NCI-H460 (cell line): ENCODE measurements at regions not wholly inside any gene's neighbourhood (a gene's known extent, or its start where the extent isn't known, plus 50 kb on each side); places are given as distances from the start of the nearest gene placed in this dataset.

Source experiments
- DNase-seq: peaks from one replicate; pipeline ENCODE4 v3.0.0-alpha.2; 2016; ENCODE audit warnings: low read depth; ENCODE audit errors: extremely low read depth

DNA sequence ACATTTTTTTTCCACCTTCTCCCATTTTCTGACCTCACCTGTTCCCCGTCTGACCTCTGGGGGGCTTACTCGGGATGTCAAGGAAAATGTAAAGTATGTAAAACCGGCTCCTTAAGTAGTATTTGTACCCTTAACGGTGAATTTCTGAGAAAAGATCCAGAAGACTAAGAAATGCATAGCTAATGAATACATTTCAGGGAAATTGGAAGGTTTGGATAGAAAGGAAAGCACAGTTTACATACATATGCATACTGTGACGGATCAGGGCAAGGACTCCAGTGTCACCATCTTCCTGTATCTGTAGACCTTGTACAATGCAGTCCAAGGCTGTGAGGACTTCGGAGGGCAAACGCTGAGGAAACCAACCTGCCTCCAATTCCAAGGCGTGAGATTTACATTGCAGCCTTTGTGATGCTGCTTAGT lies 2185.9 kb upstream of the TENM3 start:
- no peak for DNase-seq

DNA sequence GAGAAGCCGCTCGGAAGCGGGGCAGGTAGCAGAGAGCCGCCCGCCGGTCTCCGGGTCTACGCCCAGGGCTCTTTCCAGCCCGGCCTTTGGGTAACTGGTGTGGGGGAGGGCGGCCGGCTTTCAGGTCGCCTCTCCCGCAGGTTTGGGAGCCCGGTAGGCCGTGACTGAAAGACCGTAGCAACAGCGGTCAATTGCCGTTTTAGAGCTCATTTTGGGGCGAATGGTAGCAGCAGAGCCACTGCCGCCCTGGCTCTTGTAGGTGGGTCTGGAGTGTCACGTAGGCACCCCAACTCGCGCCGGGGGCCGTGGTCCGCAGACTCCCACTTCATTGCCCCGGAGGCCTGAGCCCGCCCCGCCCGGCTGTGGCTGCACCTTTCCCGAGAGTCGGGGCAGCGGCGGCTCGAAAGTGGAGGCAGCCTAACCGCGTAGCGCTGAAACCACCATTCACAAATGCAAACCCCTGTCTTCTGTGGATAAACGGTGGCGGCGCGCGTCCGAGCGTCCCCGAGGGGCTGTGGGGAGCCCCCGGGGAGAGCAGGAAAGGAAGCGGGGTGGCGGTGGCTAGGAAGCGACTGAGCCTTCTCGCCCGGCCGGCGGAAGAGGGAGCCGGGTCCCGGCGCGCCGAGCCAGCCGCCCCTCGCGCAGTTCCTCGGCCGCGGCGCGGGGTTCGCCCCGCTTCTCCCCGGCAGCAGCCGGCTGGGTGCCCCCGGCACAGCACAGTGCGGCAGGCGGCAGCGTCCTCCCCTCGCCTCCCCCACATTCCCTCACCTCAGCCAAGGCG lies 2185.1 kb upstream of the TENM3 start:
- no peak for DNase-seq

DNA sequence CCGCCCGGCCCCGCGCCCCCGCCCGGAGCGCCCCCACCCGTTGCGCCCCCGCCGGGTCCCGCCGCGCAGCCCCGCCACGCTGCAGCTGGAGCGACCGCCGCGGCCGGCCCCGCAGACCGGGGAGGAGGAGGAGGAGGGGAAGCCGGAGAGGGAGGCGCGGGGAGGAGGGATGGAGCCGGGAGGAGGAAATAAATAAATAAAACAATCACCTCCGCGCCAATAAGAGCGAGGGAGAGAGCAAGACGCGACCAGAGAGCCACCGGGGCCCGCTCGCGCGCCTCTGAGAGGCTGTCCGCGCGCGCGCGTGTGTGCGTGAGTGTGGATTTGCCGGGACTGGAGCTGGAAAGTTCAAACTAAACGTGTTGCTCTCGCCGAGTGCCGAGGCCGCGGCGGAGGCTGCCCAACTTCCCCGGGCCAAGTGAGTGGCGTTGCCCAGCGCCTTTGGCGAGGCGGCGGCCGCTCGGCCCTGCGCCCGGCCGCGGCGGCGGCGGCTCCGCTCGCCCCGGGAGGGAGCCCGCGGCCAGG lies 2184.4 kb upstream of the TENM3 start:
- DNase-seq, result peak; percentile 26

DNA sequence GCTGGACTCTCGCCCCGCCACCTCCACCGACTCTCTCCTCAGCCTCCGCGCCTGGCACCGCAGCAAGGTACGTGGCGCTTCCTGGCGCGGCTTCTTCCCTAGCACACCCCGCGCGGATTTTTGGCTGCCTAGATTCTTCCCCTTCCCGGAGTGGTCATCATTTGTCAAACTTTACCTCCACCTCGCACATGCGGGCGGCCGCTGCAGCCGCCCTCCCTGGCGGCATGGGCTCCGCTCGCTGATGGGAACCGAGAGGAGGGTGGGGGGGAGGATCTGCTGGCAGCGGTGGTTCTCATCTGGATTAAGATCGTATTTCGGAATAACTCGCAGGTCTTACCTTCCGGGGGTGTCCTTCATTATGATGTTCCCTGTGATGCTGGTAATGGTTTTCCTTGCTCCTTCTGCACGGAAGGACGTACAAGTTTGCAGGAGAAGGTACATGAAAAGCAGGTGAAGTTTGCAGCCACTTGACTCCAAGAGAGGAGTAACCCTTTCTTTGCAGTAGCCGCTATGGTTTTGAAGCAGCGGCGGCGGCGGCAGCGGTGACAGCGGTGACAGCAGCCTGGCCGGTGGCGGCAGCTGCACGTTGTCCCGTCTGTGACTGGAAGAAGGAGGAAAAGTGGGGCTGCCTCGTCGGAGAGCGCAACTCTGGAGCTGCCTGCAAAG lies 2183.9 kb upstream of the TENM3 start:
- DNase-seq, result no peak

DNA sequence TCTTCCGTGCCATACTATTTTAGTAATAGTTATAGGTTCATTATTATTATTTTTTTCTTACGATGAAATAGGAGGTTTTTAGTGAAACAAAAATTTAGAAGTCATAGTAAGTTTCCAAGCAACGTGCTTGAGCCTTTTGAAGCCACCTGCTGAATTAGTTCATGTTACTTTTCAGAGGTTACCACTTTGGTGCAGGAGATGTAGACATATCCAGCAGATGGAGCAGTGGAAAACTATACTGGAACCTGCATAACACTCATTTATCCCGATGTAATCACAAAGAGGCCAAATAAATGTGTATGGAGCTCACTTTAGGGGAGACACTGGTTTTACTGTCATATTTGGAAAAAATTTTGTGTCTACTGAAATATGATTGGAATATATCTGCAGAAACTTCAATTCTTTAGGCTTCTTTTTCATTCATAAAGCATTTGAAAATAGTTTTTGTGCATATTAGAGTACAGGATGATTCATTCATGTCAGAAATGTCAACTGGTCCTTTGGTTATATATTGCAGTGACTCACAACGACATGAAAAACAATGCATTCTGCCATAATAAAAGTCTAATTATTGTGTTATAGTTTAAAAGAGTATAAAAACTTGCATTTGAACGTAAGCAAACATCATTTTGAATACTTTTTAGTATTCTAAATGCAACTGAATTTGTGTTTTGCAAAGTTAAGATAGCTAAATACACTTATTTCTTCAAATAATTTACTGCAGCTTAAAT lies 2182.9 kb upstream of the TENM3 start:
- peak; percentile 18 for DNase-seq

DNA sequence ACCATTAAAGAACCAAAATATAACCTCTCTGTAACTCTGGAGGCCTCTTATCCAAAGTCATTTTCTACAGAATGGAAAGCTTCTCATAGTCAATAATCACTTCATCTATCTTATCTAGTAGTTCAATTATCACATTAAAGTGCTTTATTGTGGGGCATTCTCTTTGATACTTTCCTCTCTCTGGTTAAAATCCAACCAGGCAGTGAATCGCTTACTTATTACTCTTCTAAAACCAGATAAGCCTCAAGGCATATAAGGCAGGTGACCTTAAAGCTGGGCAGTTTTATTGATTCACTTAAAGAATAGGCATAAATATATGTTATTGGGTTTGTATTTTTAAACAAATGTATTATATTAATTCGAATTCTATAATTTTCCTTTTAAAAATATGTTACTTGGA lies 2162.1 kb upstream of the TENM3 start:
- no peak for DNase-seq

DNA sequence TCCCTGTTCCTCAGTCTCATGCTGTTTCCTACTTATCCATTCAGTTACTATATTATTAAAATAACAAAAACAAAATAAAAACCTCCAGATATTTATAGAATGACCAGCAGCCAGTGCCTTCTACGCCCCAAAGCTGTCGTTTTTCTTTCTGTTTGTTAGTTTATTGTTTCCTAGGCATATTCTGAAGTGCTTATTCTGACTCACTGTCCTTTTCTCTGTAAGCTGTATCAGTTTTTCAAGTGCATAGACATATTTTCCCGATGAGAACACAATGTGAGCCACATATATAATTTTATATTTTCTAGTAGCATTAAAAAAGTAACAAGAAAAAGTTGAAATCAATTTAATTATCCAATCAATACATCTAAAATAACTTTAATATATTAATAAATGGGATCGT lies 2158.6 kb upstream of the TENM3 start:
- no peak for DNase-seq

DNA sequence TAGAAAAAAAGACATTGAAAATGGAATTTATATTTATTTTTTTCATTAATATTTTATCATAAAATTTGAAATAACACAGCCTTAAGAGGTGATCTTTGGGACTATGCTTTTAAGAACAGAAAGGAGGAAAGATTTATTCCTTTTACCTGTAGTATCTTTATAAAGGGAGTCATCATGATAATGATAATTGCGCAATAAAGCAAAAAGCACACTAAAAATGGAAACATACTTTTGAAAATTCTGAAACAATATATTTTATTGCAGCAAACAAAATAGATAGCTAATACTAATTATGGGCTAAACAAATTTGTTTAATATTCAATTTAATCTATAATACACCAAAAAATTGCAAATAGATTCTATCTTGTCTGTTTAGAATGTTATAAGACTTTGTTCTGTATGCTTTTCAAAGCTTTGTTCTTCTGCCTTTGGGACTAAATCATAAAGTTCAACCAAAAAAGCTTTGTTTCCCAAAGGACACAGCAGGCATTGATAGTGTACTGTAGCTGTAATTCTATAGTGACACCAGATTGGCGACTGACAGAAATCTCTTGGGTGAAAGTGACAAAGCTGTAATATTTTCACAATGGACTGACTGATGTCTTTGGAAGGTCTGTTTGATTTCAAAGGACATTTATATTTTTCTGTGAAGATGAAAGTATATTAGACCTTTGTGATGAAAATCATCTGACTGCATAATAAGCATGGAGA lies 2156.6 kb upstream of the TENM3 start:
- DNase-seq, result no peak

DNA sequence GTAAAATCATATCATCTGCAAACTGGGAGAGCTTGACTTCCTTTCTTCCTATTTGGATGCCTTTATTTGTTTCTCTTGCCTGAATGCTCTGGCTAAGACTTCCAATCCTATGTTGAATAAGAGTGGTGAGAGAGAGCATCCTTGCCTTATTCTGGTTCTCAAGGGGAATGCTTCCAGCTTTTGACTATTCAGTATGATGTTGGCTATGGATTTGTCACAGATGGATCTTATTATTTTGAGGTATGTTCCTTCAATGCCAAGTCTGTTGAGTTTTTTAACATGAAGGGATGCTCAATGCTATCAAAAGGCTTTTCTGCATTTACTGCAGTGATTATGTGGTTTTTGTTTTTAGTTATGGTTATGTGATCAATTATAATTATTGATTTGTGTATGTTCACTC lies 2144.6 kb upstream of the TENM3 start:
- DNase-seq, result no peak

DNA sequence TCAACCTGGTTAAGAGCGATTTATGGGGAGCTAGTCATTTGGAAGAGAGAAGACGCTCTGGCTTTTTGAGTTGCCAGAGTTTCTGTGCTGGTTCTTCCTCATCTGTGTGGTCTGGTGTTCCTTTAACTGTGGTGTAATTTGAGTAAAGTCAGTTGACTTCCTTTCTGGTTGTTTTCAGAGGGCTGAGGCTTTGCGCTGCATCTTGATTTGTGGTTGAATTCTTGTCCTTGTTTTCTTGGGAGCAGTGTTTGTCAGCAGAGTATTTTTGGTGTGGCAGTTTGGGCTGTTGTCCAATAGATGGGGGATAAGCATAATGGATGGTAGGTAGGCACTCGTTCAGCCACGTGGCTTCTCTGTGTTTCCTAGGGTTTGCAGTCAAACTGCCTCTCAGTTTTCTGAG lies 2143.2 kb upstream of the TENM3 start:
- no peak for DNase-seq

DNA sequence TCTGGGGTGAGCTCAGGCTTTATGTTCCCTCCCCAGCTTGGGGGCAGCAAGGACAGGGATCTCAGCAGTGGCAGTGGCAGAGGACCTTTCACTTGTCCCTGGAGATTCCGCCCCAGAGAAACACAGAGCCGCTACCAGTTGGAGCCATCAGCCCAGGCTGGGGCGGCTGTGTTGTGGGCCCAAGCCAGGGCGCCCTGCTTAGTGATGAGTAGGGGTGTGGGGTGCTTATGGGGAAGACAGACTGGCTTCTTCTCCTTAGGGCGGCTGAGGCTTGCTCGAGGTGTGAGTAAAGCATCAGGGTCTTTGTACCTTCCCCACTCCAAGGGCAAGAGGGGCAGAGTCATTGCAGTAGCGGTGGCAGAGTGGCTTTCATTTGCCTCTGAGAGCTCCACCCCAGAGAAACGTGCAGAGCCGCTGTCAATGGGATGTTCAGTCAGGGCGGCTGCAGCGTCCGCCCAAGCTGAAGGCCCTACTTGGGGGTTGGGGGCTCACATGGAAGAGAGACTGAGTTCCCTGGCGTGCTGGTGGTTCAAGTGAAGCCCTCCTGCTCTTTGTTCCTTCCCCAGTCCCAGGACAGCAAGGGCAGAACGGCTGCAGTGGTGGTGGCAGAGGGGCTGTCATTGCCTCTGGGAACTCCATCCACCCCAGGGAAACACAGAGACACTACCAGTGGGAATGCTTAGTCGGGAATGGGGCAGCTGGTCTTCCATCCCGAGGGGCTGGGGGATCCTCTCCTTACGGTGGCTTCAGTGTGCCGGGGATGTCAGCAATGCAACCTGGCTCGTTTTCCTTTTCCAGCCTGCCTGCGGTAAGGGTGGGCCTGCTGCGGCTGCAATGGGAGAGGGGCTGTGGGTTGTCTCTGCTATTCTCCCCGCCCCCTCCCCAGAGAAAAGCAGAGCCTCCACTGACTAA lies 2142.5 kb upstream of the TENM3 start:
- no peak for DNase-seq

DNA sequence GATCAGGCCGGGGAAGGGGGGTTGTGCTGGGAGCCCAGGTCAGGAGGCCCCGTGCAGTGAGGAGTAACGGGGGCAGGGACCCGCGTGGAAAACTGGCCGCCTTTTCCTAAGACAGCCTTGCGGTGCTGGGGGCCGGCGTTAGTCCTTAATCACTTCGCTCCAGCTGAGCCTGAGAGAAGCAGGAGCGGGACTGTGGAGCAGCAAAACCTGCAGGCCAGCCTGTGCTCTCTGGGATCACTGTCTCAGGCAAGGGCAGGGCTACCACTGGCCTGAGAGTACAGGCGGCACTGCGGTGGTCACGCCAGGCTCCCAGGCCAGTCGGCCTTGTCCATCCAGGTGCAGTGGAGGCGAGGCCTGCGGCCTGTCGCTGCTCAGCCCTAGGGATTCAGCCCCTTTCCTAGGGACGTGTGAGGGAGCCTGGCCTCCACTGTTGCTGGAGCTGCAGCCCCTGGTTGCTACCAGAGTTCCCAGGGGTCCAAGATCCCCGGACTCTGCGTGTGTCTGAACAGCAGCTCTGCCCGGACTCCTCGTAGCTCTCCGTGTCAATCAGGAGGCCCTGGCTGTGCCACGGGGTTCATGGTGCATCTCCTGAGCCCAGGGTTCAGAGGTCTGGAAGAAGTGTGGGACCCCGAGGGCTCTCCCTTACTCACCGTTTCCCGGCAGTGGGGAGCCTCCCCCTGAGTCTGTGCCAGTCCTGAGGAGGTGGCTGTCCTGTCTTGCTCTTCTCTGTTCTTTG lies 2141.7 kb upstream of the TENM3 start:
- no peak for DNase-seq

DNA sequence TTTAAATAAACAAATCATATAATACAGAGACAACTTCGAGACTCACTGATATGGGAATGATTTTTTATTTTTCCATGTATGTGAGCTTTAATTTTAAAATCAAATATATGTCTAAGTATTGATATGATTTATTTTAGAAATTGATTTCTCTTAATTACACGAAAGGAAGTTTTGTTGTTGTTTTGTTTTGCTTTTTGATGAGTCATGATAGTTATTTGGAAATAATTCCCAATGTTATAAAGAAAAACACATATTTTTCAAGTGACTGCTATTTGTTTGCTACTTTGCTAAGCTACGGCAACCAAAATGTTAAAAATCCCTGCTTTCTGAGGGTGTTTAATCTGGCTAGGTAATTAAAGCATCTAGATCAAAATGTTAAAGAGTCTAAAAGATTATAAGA lies 2139.4 kb upstream of the TENM3 start:
- DNase-seq, result no peak

DNA sequence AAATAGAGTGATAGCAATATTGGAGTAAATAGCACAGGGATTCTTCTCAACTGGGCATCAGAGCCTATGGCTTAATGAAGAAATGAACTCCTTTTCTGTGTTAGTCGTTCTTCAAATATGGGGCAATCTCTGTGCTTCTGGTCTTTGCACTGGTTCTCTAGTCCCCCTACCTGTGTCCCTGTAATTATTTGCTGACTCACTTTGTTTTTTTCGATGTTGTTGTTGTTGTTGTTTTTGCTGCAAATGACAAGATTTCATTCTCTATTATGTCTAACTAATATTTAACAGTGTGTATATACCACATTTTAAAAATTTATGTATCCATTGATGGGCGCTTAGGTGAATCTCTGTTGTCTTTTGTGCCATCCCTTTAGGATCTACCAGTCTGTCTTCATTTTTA lies 2137.8 kb upstream of the TENM3 start:
- DNase-seq, result no peak

DNA sequence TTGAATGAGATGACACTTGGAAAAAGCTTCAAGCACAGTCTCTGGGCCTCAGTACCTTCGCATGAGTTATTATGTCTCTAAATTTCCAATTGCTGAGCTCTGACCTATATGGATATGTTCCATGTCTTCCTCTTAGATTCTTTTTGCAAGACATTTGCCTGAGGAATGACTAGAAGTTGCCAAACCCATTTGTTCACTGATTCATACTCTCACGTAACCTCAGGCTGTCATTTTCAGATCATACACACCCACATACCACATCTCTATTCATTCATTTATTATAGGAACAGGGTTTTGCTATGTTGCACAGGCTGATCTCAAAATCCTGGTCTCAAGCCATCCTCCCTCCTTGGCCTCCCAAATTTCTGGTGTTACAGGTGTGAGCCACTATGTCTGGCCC lies 2137.1 kb upstream of the TENM3 start:
- DNase-seq, result no peak

DNA sequence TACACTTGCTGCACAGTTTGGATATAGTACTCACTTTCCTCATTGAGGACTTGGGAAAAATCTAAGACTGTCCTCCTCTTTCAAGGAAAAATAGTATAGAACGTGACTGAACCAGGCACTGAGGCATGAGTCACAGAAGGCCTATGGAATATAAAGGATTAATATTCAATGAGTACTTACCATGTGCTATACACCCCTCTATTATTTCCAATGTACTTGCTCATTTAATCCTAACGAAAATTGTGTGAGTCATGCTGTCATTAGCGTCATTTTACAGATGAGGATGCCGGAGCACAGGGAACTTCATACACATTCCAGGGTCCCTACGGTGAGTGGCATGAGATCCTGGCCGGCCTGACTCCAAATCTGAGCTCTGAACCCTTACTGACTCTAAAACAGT lies 2136.2 kb upstream of the TENM3 start:
- DNase-seq, result no peak

DNA sequence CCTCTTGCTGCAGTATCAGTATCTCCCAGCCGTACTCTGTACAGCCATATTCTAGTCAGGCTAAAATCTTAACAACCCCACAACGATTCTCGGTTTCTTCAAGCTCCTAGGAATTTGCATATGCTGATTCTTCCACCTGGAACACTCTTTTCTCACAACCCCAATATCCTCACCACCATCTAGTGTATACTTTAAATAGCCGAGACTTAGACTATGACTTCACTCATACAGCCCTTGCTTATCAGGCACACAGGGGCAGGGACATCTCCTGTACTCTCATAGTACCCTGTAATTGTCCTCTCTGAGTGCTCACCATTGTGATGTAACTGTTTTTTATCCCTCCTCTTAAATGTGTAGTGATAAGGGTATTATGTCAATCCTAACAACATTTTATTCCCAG lies 2126.4 kb upstream of the TENM3 start:
- DNase-seq, result no peak

DNA sequence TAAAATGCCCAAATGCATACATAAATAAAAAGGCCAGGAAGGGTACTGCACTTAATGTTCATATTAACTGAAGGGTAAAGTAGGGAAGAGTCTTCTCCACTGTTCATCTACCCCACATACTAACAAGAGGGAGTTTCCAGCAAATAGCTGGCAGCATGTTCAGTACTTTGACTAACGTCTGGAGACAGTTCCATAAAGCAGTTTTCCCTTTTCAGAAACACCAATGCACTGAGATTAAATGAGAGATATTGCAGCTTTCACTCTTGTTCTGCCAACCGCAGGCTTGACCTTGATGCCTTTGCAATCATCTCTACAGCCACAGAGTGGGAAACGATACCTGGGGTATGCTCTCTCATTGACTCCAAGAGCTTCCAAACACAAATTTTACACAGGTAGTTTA lies 2123.1 kb upstream of the TENM3 start:
- no peak for DNase-seq
